CD4-positive, alpha-beta T cell treated with Interleukin-10 for 1 hour (primary cell): ENCODE measurements at regions not wholly inside any gene's neighbourhood (a gene's known extent, or its start where the extent isn't known, plus 50 kb on each side); places are given as distances from the start of the nearest gene placed in this dataset.

Source experiments
- DNase-seq: peaks from one replicate; pipeline ENCODE4 v3.0.0-alpha.2; 2020

DNA sequence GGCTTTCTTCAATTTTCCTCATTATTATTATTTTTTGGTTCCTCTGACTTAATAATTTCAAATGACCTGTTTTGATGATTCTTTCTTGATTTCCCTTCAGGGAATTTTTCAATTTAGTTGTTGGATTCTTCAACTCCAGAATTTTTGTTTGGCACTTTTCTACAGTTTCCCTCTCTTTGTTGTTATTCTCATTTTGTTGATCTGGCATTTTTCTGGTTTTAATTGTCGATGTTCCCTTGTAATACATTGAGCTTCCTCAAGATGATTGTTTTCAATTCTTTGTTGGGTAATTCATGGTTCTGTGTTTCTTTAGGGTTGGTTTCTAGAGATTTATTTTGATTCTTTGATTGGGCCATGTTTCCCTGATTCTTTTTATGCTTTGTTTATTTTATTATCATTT lies 67.8 kb upstream of the DNAJC1 start:
- DNase-seq: no peak

GRCh38 chr10:22067091-22067490 lies 63.6 kb upstream of the DNAJC1 start:
- peak; percentile 6 for DNase-seq

- peak; percentile 35 for DNase-seq
Observed at GRCh38 chr10:22060984-22061383, 57.5 kb upstream of the DNAJC1 start.

DNA sequence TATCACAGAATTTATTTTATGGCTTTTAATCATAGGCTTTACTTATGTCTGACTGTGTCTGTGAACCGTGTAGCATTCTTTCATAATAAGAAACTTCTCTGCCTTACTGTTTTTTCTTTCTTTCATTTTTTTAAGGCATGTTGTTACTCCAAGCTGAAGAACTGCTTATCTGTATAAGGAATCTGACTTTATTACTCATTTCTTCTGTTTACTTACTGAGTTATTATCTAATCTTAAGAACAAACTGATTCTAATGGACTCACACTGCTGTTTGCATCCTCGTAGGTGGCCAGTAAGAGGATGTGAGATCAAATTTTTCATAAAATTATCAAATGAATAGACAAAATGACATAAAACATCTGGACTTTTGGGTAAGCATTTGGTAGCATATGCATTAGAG lies 54.7 kb upstream of the DNAJC1 start:
- no peak for DNase-seq

DNA sequence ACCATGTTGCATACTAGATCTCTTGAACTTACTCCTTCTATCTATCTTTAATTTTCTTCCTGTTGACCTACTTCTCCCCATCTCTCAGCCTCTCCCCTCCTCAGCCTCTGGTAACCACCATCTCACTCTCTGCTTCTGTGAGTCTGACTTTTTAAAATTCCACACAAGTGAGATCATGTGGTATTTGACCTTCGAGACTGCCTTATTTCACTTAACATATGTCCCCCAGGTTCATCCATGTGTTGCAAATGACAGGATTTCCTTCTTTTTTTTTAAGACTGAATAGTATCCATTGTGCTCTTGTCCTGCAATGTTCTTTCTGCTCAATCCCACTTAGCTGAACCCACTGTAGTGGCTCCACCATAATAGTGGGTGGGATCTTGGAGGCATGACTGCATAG lies 51.4 kb upstream of the DNAJC1 start:
- DNase-seq: no peak
